ENCODE measurements at regions not wholly inside any gene's neighbourhood (a gene's known extent, or its start where the extent isn't known, plus 50 kb on each side); places are given as distances from the start of the nearest gene placed in this dataset.

DNA sequence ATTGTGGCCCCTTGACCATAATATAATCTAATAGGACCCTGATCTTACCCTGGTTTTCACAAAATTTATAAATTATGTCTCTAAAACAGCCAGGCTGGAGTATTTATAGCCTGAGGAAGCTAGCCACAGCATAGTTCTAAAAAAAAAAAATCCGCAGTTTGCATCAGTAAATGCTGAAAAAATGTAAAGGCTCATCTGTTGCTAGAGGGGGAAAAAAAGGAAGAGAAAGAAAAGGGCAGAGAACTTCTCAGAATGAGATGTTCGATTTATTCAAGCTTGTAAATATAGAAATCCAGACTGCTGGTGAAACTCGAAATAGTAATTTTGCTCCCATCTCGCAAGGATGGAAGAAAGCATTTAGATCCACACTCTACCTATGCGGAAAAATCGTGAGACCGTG lies 467.5 kb downstream of the NTRK2 start (continued):
- TF ChIP-seq, protein P1, sequence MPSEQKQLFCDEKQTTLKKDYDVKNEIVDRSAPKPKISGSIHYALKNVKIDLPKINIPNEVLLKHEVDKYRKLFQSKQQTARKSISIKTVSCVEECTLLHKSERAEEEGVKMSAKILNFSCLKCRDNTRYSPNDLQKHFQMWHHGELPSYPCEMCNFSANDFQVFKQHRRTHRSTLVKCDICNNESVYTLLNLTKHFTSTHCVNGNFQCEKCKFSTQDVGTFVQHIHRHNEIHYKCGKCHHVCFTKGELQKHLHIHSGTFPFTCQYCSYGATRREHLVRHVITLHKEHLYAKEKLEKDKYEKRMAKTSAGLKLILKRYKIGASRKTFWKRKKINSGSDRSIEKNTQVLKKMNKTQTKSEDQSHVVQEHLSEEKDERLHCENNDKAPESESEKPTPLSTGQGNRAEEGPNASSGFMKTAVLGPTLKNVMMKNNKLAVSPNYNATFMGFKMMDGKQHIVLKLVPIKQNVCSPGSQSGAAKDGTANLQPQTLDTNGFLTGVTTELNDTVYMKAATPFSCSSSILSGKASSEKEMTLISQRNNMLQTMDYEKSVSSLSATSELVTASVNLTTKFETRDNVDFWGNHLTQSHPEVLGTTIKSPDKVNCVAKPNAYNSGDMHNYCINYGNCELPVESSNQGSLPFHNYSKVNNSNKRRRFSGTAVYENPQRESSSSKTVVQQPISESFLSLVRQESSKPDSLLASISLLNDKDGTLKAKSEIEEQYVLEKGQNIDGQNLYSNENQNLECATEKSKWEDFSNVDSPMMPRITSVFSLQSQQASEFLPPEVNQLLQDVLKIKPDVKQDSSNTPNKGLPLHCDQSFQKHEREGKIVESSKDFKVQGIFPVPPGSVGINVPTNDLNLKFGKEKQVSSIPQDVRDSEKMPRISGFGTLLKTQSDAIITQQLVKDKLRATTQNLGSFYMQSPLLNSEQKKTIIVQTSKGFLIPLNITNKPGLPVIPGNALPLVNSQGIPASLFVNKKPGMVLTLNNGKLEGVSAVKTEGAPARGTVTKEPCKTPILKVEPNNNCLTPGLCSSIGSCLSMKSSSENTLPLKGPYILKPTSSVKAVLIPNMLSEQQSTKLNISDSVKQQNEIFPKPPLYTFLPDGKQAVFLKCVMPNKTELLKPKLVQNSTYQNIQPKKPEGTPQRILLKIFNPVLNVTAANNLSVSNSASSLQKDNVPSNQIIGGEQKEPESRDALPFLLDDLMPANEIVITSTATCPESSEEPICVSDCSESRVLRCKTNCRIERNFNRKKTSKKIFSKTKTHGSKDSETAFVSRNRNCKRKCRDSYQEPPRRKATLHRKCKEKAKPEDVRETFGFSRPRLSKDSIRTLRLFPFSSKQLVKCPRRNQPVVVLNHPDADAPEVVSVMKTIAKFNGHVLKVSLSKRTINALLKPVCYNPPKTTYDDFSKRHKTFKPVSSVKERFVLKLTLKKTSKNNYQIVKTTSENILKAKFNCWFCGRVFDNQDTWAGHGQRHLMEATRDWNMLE (tag by site-specific recombination; conservative IDR thresholded peaks at IDR 0.05; ENCODE audit: low read depth): no peak
- no peak for TF ChIP-seq ZNF202 (tag by site-specific recombination; IDR thresholded peaks at IDR 0.05; ENCODE audit: borderline replicate concordance)
- TF ChIP-seq SP2 (tag by site-specific recombination; IDR thresholded peaks at IDR 0.05): no peak
- TF ChIP-seq ZNF2 (tag by site-specific recombination; IDR thresholded peaks at IDR 0.05): no peak

DNA sequence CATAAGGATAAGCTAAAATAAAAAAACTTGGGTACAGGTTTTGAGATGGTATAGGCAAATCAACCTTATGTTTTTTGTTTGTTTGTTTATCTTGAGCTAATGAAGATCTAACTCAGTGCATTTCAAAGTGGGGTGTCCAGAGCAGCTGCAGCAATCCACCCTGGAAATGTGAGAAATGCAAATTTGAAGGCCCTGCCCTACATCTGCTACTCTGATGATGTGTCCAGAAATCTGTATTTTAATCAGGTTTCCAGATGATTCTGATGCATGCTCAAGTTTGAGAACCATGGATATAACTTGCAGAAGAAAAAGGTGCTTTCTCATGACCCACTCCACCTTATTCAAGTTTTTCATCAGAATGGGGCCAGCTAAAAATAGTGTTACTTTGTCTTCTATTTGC lies 467.0 kb downstream of the NTRK2 start:
- H3K4me1 ChIP-seq (ENCODE audit: control insufficient read depth, insufficient read depth, low read length): no peaks in the 10 kb centered on the region
- ChIA-PET CTCF (interaction anchor here (1.2 kb wide), 1 partner anchor 474 kb away, joined by 4 read pairs; no protein-coding TSS in a partner anchor), POLR2A (no interaction called here)
- TF ChIP-seq ZNF132 (tag by site-specific recombination; IDR thresholded peaks at IDR 0.05; ENCODE audit: borderline replicate concordance): no peak
- TF ChIP-seq, protein P2, sequence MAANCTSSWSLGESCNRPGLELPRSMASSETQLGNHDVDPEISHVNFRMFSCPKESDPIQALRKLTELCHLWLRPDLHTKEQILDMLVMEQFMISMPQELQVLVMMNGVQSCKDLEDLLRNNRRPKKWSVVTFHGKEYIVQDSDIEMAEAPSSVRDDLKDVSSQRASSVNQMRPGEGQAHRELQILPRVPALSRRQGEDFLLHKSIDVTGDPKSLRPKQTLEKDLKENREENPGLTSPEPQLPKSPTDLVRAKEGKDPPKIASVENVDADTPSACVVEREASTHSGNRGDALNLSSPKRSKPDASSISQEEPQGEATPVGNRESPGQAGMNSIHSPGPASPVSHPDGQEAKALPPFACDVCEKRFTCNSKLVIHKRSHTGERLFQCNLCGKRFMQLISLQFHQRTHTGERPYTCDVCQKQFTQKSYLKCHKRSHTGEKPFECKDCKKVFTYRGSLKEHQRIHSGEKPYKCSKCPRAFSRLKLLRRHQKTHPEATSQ (tag by site-specific recombination; IDR thresholded peaks at IDR 0.05): no peak
- TF ChIP-seq ZNF133 (tag by site-specific recombination; IDR thresholded peaks at IDR 0.05): no peak
- TF ChIP-seq ZNF624 (tag by site-specific recombination; IDR thresholded peaks at IDR 0.05): no peak
- no peak for TF ChIP-seq ZNF274 (IDR thresholded peaks at IDR 0.05; ENCODE audit: low read length)
- no peak for TF ChIP-seq ZNF274 (tag by site-specific recombination; IDR thresholded peaks at IDR 0.05; ENCODE audit: borderline replicate concordance)
- TF ChIP-seq, protein P3, sequence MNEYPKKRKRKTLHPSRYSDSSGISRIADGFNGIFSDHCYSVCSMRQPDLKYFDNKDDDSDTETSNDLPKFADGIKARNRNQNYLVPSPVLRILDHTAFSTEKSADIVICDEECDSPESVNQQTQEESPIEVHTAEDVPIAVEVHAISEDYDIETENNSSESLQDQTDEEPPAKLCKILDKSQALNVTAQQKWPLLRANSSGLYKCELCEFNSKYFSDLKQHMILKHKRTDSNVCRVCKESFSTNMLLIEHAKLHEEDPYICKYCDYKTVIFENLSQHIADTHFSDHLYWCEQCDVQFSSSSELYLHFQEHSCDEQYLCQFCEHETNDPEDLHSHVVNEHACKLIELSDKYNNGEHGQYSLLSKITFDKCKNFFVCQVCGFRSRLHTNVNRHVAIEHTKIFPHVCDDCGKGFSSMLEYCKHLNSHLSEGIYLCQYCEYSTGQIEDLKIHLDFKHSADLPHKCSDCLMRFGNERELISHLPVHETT (tag by site-specific recombination; IDR thresholded peaks at IDR 0.05): no peak
- TF ChIP-seq ZNF521 (tag by site-specific recombination; IDR thresholded peaks at IDR 0.05): no peak
- no peak for TF ChIP-seq KLF7 (tag by site-specific recombination; IDR thresholded peaks at IDR 0.05; ENCODE audit: borderline replicate concordance)
- no peak for TF ChIP-seq KLF16 (tag by site-specific recombination; IDR thresholded peaks at IDR 0.05)
- no peak for TF ChIP-seq ZNF610 (tag by site-specific recombination; IDR thresholded peaks at IDR 0.05; ENCODE audit: borderline replicate concordance)
- TF ChIP-seq, protein P4, sequence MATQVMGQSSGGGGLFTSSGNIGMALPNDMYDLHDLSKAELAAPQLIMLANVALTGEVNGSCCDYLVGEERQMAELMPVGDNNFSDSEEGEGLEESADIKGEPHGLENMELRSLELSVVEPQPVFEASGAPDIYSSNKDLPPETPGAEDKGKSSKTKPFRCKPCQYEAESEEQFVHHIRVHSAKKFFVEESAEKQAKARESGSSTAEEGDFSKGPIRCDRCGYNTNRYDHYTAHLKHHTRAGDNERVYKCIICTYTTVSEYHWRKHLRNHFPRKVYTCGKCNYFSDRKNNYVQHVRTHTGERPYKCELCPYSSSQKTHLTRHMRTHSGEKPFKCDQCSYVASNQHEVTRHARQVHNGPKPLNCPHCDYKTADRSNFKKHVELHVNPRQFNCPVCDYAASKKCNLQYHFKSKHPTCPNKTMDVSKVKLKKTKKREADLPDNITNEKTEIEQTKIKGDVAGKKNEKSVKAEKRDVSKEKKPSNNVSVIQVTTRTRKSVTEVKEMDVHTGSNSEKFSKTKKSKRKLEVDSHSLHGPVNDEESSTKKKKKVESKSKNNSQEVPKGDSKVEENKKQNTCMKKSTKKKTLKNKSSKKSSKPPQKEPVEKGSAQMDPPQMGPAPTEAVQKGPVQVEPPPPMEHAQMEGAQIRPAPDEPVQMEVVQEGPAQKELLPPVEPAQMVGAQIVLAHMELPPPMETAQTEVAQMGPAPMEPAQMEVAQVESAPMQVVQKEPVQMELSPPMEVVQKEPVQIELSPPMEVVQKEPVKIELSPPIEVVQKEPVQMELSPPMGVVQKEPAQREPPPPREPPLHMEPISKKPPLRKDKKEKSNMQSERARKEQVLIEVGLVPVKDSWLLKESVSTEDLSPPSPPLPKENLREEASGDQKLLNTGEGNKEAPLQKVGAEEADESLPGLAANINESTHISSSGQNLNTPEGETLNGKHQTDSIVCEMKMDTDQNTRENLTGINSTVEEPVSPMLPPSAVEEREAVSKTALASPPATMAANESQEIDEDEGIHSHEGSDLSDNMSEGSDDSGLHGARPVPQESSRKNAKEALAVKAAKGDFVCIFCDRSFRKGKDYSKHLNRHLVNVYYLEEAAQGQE (tag by site-specific recombination; IDR thresholded peaks at IDR 0.05): no peak
- no peak for TF ChIP-seq ZNF16 (tag by site-specific recombination; IDR thresholded peaks at IDR 0.05; ENCODE audit: low read depth)
- no peak for TF ChIP-seq ZNF202 (tag by site-specific recombination; IDR thresholded peaks at IDR 0.05; ENCODE audit: borderline replicate concordance)
- TF ChIP-seq, protein P5, sequence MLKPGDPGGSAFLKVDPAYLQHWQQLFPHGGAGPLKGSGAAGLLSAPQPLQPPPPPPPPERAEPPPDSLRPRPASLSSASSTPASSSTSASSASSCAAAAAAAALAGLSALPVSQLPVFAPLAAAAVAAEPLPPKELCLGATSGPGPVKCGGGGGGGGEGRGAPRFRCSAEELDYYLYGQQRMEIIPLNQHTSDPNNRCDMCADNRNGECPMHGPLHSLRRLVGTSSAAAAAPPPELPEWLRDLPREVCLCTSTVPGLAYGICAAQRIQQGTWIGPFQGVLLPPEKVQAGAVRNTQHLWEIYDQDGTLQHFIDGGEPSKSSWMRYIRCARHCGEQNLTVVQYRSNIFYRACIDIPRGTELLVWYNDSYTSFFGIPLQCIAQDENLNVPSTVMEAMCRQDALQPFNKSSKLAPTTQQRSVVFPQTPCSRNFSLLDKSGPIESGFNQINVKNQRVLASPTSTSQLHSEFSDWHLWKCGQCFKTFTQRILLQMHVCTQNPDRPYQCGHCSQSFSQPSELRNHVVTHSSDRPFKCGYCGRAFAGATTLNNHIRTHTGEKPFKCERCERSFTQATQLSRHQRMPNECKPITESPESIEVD (tag by site-specific recombination; IDR thresholded peaks at IDR 0.05): no peak
- TF ChIP-seq BCL11B (tag by site-specific recombination; IDR thresholded peaks at IDR 0.05; ENCODE audit: low read depth): no peak
- no peaks in the 10 kb centered on the region for H3K9me3 ChIP-seq (ENCODE audit: control insufficient read depth, insufficient read depth, low read depth, low read length)
- H3K4me3 ChIP-seq (ENCODE audit: low read depth, low read length): no peak overlapping the region
- H3K27ac ChIP-seq (ENCODE audit: extremely low read depth, low read depth, low read length): no peak overlapping the region
- H3K36me3 ChIP-seq (ENCODE audit: control insufficient read depth in 2 of 2, insufficient read depth in 1 of 2, low read length in 2 of 2): no peaks in the 10 kb centered on the region
